Calu3 (cell line): ENCODE measurements at regions not wholly inside any gene's neighbourhood (a gene's known extent, or its start where the extent isn't known, plus 50 kb on each side); places are given as distances from the start of the nearest gene placed in this dataset.

ENCODE experiments used
- BruUV-seq: library from RNA; stranded (reverse); fragments of 400-500 nt; replicated peaks from 2 replicates; lab custom pipeline; 2021; lab: Mats Ljungman, UMichigan
- CTCF ChIA-PET: fragments of 300-600 bp; sonication (Branson Sonifier 250); formaldehyde crosslinking; loops from one replicate; lab custom pipeline; 2022; ENCODE audit warnings: antibody characterized with exemption; lab: Charles Lee
- DNase-seq: peaks from one replicate; pipeline ENCODE4 v3.0.0; 2022
- H3K27ac Mint-ChIP-seq: one replicate; pipeline ENCODE4 v1.8.0; 2022; ENCODE audit warnings: mixed read lengths; ENCODE audit not compliant: unreplicated experiment
- H3K27me3 Mint-ChIP-seq: one replicate; pipeline ENCODE4 v1.8.0; 2022; ENCODE audit warnings: mixed read lengths; ENCODE audit not compliant: unreplicated experiment
- H3K36me3 Mint-ChIP-seq: one replicate; pipeline ENCODE4 v1.8.0; 2022; ENCODE audit warnings: mild to moderate bottlenecking, moderate library complexity, mixed read lengths; ENCODE audit not compliant: insufficient read depth, unreplicated experiment
- H3K4me1 Mint-ChIP-seq: one replicate; pipeline ENCODE4 v1.8.0; 2022; ENCODE audit warnings: mild to moderate bottlenecking, low read depth, mixed read lengths; ENCODE audit not compliant: unreplicated experiment
- H3K4me3 Mint-ChIP-seq: one replicate; pipeline ENCODE4 v1.8.0; 2022; ENCODE audit warnings: mild to moderate bottlenecking, low read depth, moderate library complexity, mixed read lengths; ENCODE audit not compliant: unreplicated experiment
- H3K9me3 Mint-ChIP-seq: one replicate; pipeline ENCODE4 v1.8.0; 2022; ENCODE audit warnings: low read depth, mixed read lengths; ENCODE audit not compliant: unreplicated experiment
- intact Hi-C: fragments of 100-400 bp; cut with micrococcal nuclease; formaldehyde crosslinking; loops from one replicate; pipeline ENCODE4 v1.10.0; 2022; ENCODE audit not compliant: unreplicated experiment
- TF ChIP-seq, protein P1 (sequence below): fragments of 200-600 bp; IDR thresholded peaks from one replicate; pipeline ENCODE4 v1.8.0; 2022; ENCODE audit warnings: antibody characterized with exemption; ENCODE audit not compliant: unreplicated experiment

GRCh38 chrX:78886550-78886949 lies 58.6 kb upstream of the P2RY10 start:
- intact Hi-C loops, result loop anchor here (1.0 kb wide), 1 partner anchor 331 kb away; no protein-coding TSS in a partner anchor
- Mint-ChIP-seq H3K4me3 (no peak overlapping the region), H3K27ac (no peak overlapping the region), H3K9me3 (peaks cover 3% of the 10 kb centered on the region), H3K4me1 (no peaks in the 10 kb centered on the region), H3K36me3 (no peaks in the 10 kb centered on the region), H3K27me3 (no peaks in the 10 kb centered on the region)
- CTCF ChIA-PET, result no interaction called here
- BruUV-seq, result no TSS peak
- TF ChIP-seq, protein P1, sequence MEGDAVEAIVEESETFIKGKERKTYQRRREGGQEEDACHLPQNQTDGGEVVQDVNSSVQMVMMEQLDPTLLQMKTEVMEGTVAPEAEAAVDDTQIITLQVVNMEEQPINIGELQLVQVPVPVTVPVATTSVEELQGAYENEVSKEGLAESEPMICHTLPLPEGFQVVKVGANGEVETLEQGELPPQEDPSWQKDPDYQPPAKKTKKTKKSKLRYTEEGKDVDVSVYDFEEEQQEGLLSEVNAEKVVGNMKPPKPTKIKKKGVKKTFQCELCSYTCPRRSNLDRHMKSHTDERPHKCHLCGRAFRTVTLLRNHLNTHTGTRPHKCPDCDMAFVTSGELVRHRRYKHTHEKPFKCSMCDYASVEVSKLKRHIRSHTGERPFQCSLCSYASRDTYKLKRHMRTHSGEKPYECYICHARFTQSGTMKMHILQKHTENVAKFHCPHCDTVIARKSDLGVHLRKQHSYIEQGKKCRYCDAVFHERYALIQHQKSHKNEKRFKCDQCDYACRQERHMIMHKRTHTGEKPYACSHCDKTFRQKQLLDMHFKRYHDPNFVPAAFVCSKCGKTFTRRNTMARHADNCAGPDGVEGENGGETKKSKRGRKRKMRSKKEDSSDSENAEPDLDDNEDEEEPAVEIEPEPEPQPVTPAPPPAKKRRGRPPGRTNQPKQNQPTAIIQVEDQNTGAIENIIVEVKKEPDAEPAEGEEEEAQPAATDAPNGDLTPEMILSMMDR, result no peak
- no peak for DNase-seq
